K562 (cell line): ENCODE measurements at regions not wholly inside any gene's neighbourhood (a gene's known extent, or its start where the extent isn't known, plus 50 kb on each side); places are given as distances from the start of the nearest gene placed in this dataset.

Experiments
- ATAC-seq: fragments of 200-7000 bp; cut with Tn5 transposase; 3 replicates; pipeline ENCODE4 v1.9.1; 2020; ENCODE audit warnings: moderate library complexity
- BruUV-seq: library from RNA; stranded (reverse); fragments of 400-500 nt; replicated peaks from 2 replicates; lab custom pipeline; 2021; lab: Mats Ljungman, UMichigan
- CTCF ChIA-PET: fragments of 300-600 bp; formaldehyde crosslinking; extraction: SDS; loops from one replicate; lab custom pipeline; 2021; ENCODE audit warnings: low intra/inter-chr PET ratio; lab: Yijun Ruan, JAX
- POLR2A ChIA-PET: fragments of 300-600, 350-650 bp; sonication (Branson Sonifier 250); formaldehyde crosslinking; extraction: SDS; loops from one replicate; lab custom pipeline; 2021; ENCODE audit warnings: antibody characterized with exemption, inconsistent platforms; lab: Yijun Ruan, JAX
- DNase-seq, 4 experiments: peaks; one replicate each; pipeline versions ENCODE4 v3.0.0 to v3.0.0-alpha.2; 2011 to 2018; ENCODE audit warnings: low spot score in 3 of 4, mixed read lengths in 3 of 4; ENCODE audit errors: extremely low read depth in 1 of 4
- FAIRE-seq: peaks from 2 replicates; lab custom pipeline; 2011; peaks lifted over from hg19 to GRCh38; lab: Jason Lieb, UNC
- H2AFZ ChIP-seq: 2 replicates; pipeline ENCODE4 v1.6.0; 2011; ENCODE audit warnings: low read depth, low read length, control low read depth, inconsistent platforms
- H3K27ac ChIP-seq: fragments of 200-600 bp; 3 replicates; pipeline ENCODE4 v1.8.0; 2011; ENCODE audit warnings: low read depth, mild to moderate bottlenecking, control low read depth, inconsistent platforms, low read length, moderate library complexity, mixed read lengths; ENCODE audit errors: extremely low read depth
- H3K27me3 ChIP-seq, 2 experiments: fragments of 300-600 bp in 1 of 2; 2 replicates in 1 of 2; 3 replicates in 1 of 2; pipeline versions ENCODE4 v1.6.0 to v1.8.0; 2011; ENCODE audit warnings: inconsistent platforms in 2 of 2, low read length in 2 of 2, mild to moderate bottlenecking in 1 of 2, mixed read lengths in 1 of 2, moderate library complexity in 1 of 2; ENCODE audit not compliant: control insufficient read depth in 2 of 2, insufficient read depth in 2 of 2
- H3K36me3 ChIP-seq: fragments of 300-600 bp; 3 replicates; pipeline ENCODE4 v1.8.0; 2011; ENCODE audit warnings: mild to moderate bottlenecking, low read length, inconsistent platforms; ENCODE audit not compliant: control insufficient read depth, insufficient read depth
- H3K4me1 ChIP-seq, 2 experiments: fragments of 200-600 bp in 1 of 2; replicated peaks in 1 of 2; 2 replicates in 1 of 2; 3 replicates in 1 of 2; pipeline versions ENCODE4 v1.5.1 to v1.8.0; 2011; ENCODE audit warnings: inconsistent platforms in 2 of 2, low read length in 2 of 2, mild to moderate bottlenecking in 1 of 2, mixed read lengths in 1 of 2, moderate library complexity in 1 of 2; ENCODE audit not compliant: control insufficient read depth in 2 of 2, insufficient read depth in 2 of 2
- H3K4me2 ChIP-seq: 2 replicates; pipeline ENCODE4 v1.6.1; 2011; ENCODE audit warnings: low read length, control low read depth, inconsistent platforms, mixed read lengths; ENCODE audit not compliant: insufficient read depth
- H3K4me3 ChIP-seq: fragments of 200-600 bp; sonication (generic), shearing (Covaris generic); 2 replicates; pipeline ENCODE4 v1.5.1; 2016; ENCODE audit warnings: control low read depth, inconsistent platforms
- H3K79me2 ChIP-seq: fragments of 200-600 bp; 3 replicates; pipeline ENCODE4 v1.8.0; 2011; ENCODE audit warnings: low read length, inconsistent platforms; ENCODE audit not compliant: control insufficient read depth, insufficient read depth
- H3K9ac ChIP-seq, 2 experiments: 2 replicates each; pipeline versions ENCODE4 v1.6.0 to v1.6.1; 2011; ENCODE audit warnings: low read depth in 2 of 2, low read length in 2 of 2, control low read depth in 1 of 2, inconsistent platforms in 1 of 2, mild to moderate bottlenecking in 1 of 2, mixed read lengths in 1 of 2; ENCODE audit not compliant: insufficient read depth in 1 of 2
- H3K9me1 ChIP-seq: one replicate; pipeline ENCODE4 v1.6.0; 2011; ENCODE audit warnings: inconsistent platforms, mild to moderate bottlenecking, low read length, moderate library complexity; ENCODE audit not compliant: control insufficient read depth, insufficient read depth
- H3K9me3 ChIP-seq: replicated peaks from 2 replicates; pipeline ENCODE4 v1.5.1; 2011; ENCODE audit warnings: low read depth, low read length, inconsistent platforms; ENCODE audit not compliant: control insufficient read depth, insufficient read depth
- H4K20me1 ChIP-seq: replicated peaks from 2 replicates; pipeline ENCODE4 v1.6.1; 2011; ENCODE audit warnings: low read length, inconsistent platforms, mixed read lengths; ENCODE audit not compliant: control insufficient read depth, insufficient read depth
- JUNB ChIP-seq: fragments of 450-650 bp; formaldehyde crosslinking; conservative IDR thresholded peaks from 2 replicates; pipeline ENCODE4 v1.4.0; 2020; ENCODE audit warnings: mild to moderate bottlenecking
- MCM3 ChIP-seq: fragments of 450-650 bp; IDR thresholded peaks from 2 replicates; pipeline ENCODE4 v1.6.1; 2016
- MTF1 ChIP-seq: fragments of 250-450 bp; sonication (Bioruptor Pico); IDR thresholded peaks from 2 replicates; pipeline ENCODE4 v1.9.0; 2021; ENCODE audit warnings: moderate library complexity, mild to moderate bottlenecking, inconsistent platforms, borderline replicate concordance
- RBFOX2 ChIP-seq: fragments of 200-400 bp; formaldehyde crosslinking; IDR thresholded peaks from 2 replicates; pipeline ENCODE4 v1.6.1; 2017; ENCODE audit warnings: low read depth, mild to moderate bottlenecking, low read length, moderate library complexity
- SIRT6 ChIP-seq: IDR thresholded peaks from one replicate; pipeline ENCODE4 v1.6.1; 2012; ENCODE audit warnings: low read depth, mild to moderate bottlenecking, control low read depth, inconsistent platforms, low read length, moderate library complexity
- SMARCB1 ChIP-seq: IDR thresholded peaks from 2 replicates; pipeline ENCODE4 v1.6.1; 2011; ENCODE audit warnings: improper control_type of control experiment, low read depth; ENCODE audit not compliant: insufficient read length
- TAF7 ChIP-seq: fragments of 450-650 bp; IDR thresholded peaks from 2 replicates; pipeline ENCODE4 v1.6.1; 2016; ENCODE audit warnings: missing genetic modification characterization, missing compliant biosample characterization
- YY1 ChIP-seq, 3 experiments: IDR thresholded peaks; 2 replicates each; pipeline ENCODE4 v1.6.1; 2011; ENCODE audit warnings: low read length in 2 of 3, mild to moderate bottlenecking in 2 of 3, moderate library complexity in 2 of 3, borderline replicate concordance in 1 of 3, control low read depth in 1 of 3, low read depth in 1 of 3; ENCODE audit not compliant: insufficient read depth in 3 of 3, insufficient replicate concordance in 2 of 3, control insufficient read depth in 1 of 3, insufficient read length in 1 of 3; ENCODE audit errors: extremely low read depth in 1 of 3
- ZBTB33 ChIP-seq: sonication (generic); formaldehyde crosslinking; IDR thresholded peaks from 2 replicates; pipeline ENCODE4 v1.8.1; 2023; ENCODE audit warnings: mild to moderate bottlenecking, missing genetic modification reagents
- ZNF3 ChIP-seq: fragments of 250-450 bp; sonication (Bioruptor Pico); IDR thresholded peaks from 2 replicates; pipeline ENCODE4 v1.5.0; 2021; ENCODE audit warnings: mild to moderate bottlenecking, moderate library complexity
- ZNF444 ChIP-seq: fragments of 250-450 bp; sonication (Bioruptor Pico); IDR thresholded peaks from 2 replicates; pipeline ENCODE4 v1.4.0; 2020; ENCODE audit warnings: mild to moderate bottlenecking, moderate library complexity
- ZNF445 ChIP-seq: fragments of 250-450 bp; sonication (Bioruptor Pico); IDR thresholded peaks from 2 replicates; pipeline ENCODE4 v1.4.0; 2020; ENCODE audit warnings: low read depth, mild to moderate bottlenecking, moderate library complexity
- ZNF57 ChIP-seq: fragments of 450-650 bp; formaldehyde crosslinking; IDR thresholded peaks from 2 replicates; pipeline ENCODE4 v1.4.0; 2020; ENCODE audit warnings: mild to moderate bottlenecking, moderate library complexity
- ZNF668 ChIP-seq: fragments of 250-450 bp; sonication (Bioruptor Pico); IDR thresholded peaks from 2 replicates; pipeline ENCODE4 v1.8.0; 2022; ENCODE audit warnings: mild to moderate bottlenecking, inconsistent platforms
- WGBS: fragments of 100-300 bp; shearing (Covaris generic); methylation state at CpG from one replicate; pipeline ENCODE4 v1.1.6; 2016; ENCODE audit warnings: low coverage, mixed read lengths; ENCODE audit not compliant: insufficient coverage; ENCODE audit errors: missing lambda C conversion rate; 5-methylcytosine and 5-hydroxymethylcytosine counted together
- in situ Hi-C: fragments of 300-500 bp; cut with MboI; formaldehyde crosslinking; loops from 4 replicates; pipeline ENCODE4 v1.15.0; 2018; ENCODE audit warnings: inconsistent platforms, mixed read lengths
- intact Hi-C: fragments of 100-400 bp; cut with micrococcal nuclease; formaldehyde crosslinking; loops from 2 replicates; pipeline ENCODE4 v1.14.2; 2022
- TF ChIP-seq, protein P1 (sequence below): fragments of 200-800 bp; sonication (Bioruptor generic); IDR thresholded peaks from 2 replicates; pipeline ENCODE4 v1.6.1; 2017; ENCODE audit warnings: missing genetic modification characterization, missing compliant biosample characterization

DNA sequence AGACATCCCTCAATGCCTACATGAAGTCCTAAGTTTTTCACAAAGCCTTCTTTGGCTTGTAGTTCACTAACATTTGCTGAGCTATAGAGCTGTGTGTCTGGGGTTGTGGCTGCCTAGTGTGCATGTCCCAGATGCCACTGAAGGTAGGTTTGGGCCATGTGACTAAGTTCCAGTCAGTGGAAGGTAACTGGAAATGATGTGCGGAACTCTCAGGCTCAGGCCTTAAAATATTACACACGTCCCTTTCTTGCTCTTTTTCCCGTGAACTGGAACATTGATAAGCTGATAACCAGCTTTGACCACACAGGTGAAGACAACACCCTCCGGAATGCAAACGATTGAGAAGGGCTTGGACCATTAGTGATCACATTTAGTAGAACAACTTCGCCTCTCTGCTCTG, 358.1 kb downstream of the GATA3 start:
- H3K79me2 ChIP-seq = no peaks in the 10 kb centered on the region
- no peak for DNase-seq
- WGBS = 2% methylated on average over 6 of the region's 6 CpGs
- BruUV-seq = no TSS peak
- in situ Hi-C loops (no loop called here), intact Hi-C loops (loop anchor here (10.0 kb wide), 1 partner anchor 62 kb away; no protein-coding TSS in a partner anchor)
- no peak for ATAC-seq
- TF ChIP-seq MCM3 = no peak
- TF ChIP-seq ZBTB33 (CRISPR knock-in tag) = no peak
- no peak for TF ChIP-seq TAF7 (tag)
- TF ChIP-seq SIRT6 = no peak
- no peak for TF ChIP-seq RBFOX2
- TF ChIP-seq ZNF668 (CRISPR knock-in tag) = no peak
- no peak for TF ChIP-seq JUNB
- TF ChIP-seq YY1 (IDR thresholded peaks at IDR 0.05; ENCODE audit: borderline replicate concordance in 1 of 3, control insufficient read depth in 1 of 3, extremely low read depth in 1 of 3, insufficient read depth in 3 of 3, insufficient read length in 1 of 3, insufficient replicate concordance in 2 of 3, low read depth in 1 of 3, low read length in 2 of 3) = no peak
- no peak for TF ChIP-seq SMARCB1
- TF ChIP-seq ZNF3 (CRISPR knock-in tag) = no peak
- TF ChIP-seq MTF1 (CRISPR knock-in tag) = no peak
- no peak for TF ChIP-seq ZNF445 (CRISPR knock-in tag)
- no peak for TF ChIP-seq ZNF444
- TF ChIP-seq, protein P1, sequence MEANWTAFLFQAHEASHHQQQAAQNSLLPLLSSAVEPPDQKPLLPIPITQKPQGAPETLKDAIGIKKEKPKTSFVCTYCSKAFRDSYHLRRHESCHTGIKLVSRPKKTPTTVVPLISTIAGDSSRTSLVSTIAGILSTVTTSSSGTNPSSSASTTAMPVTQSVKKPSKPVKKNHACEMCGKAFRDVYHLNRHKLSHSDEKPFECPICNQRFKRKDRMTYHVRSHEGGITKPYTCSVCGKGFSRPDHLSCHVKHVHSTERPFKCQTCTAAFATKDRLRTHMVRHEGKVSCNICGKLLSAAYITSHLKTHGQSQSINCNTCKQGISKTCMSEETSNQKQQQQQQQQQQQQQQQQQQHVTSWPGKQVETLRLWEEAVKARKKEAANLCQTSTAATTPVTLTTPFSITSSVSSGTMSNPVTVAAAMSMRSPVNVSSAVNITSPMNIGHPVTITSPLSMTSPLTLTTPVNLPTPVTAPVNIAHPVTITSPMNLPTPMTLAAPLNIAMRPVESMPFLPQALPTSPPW (CRISPR knock-in tag) = no peak
- TF ChIP-seq ZNF57 (CRISPR knock-in tag) = no peak
- no peaks in the 10 kb centered on the region for H3K27me3 ChIP-seq
- no peak overlapping the region for H3K27ac ChIP-seq
- H2AFZ ChIP-seq = no peak overlapping the region
- H4K20me1 ChIP-seq = no peaks in the 10 kb centered on the region
- no peak overlapping the region for H3K4me2 ChIP-seq
- H3K9me3 ChIP-seq = no peaks in the 10 kb centered on the region
- ChIA-PET CTCF (no interaction called here), POLR2A (no interaction called here)
- no peaks in the 10 kb centered on the region for H3K4me1 ChIP-seq
- no peak for FAIRE-seq
- H3K9ac ChIP-seq = no peak overlapping the region
- no peaks in the 10 kb centered on the region for H3K36me3 ChIP-seq
- H3K4me3 ChIP-seq = no peak overlapping the region
- H3K9me1 ChIP-seq = no peaks in the 10 kb centered on the region
